Keratinocyte (primary cell): ENCODE measurements at regions not wholly inside any gene's neighbourhood (a gene's known extent, or its start where the extent isn't known, plus 50 kb on each side); places are given as distances from the start of the nearest gene placed in this dataset.

Source experiments
- CTCF ChIP-seq, 3 experiments: IDR thresholded peaks in 1 of 3; conservative IDR thresholded peaks in 1 of 3; optimal IDR thresholded peaks in 1 of 3; 2 replicates in 2 of 3; 3 replicates in 1 of 3; pipeline versions ENCODE3 to v1.5.1; 2011; ENCODE audit warnings: low read length in 3 of 3, mild to moderate bottlenecking in 3 of 3, moderate library complexity in 2 of 3, control low read depth in 1 of 3, inconsistent platforms in 1 of 3; ENCODE audit not compliant: insufficient read depth in 2 of 3; ENCODE audit errors: extremely low read depth in 1 of 3
- EZH2 ChIP-seq: IDR thresholded peaks from one replicate; pipeline ENCODE4 v1.6.1; 2012; ENCODE audit warnings: inconsistent platforms, mild to moderate bottlenecking, low read length, moderate library complexity

DNA sequence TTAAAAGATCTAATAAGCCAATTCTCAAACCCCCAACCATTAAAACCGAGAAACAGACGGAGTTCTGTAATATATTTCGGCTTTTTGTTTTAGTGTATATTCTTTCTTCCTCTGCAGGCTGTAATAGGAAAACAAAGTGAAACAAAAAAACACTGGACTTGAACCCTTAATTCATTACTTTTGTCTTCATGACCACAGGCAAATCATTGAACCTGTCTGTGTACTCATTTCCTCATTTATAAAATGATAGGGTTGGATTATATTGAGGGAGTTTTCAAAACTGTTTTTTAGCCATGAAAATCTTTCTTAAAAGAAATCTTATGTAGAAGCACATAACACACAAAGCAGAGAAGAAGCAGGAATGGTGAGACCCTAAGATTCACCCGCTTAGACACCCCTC is 278.8 kb downstream of the CD83 start:
- TF ChIP-seq CTCF (optimal IDR thresholded peaks at IDR 0.05 in 1 of 3, IDR thresholded peaks at IDR 0.05 in 1 of 3, conservative IDR thresholded peaks at IDR 0.05 in 1 of 3; ENCODE audit: extremely low read depth in 1 of 3, insufficient read depth in 2 of 3, low read length in 3 of 3) (no peak), EZH2 (no peak)
